ENCODE measurements at regions not wholly inside any gene's neighbourhood (a gene's known extent, or its start where the extent isn't known, plus 50 kb on each side); places are given as distances from the start of the nearest gene placed in this dataset.
"Not testable (repeated sequence)": the region's sequence is repeated elsewhere in the genome, so short reads cannot be mapped to it uniquely, and the experiment has no call there.

DNA sequence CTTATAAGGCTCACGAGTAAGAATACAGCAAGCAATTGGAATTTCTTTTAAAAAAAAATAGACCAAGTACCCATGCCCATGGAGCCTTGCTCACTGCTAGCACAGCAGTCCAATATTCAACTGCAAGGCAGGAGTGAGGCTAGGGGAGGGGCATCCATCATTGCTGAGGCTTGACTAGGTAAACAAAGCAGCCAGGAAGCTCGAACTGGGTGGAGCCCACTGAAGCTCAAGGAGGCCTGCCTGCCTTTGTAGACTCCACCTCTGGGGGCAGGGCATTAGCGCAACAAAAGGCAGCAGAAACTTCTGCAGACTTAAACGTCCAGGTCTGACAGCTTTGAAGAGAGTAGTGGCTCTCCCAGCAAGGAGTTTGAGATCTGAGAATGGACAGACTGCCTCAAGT, 84.0 kb upstream of the STEAP1 start:
- not testable (repeated sequence) for DNase-seq (ENCODE audit: low spot score)

DNA sequence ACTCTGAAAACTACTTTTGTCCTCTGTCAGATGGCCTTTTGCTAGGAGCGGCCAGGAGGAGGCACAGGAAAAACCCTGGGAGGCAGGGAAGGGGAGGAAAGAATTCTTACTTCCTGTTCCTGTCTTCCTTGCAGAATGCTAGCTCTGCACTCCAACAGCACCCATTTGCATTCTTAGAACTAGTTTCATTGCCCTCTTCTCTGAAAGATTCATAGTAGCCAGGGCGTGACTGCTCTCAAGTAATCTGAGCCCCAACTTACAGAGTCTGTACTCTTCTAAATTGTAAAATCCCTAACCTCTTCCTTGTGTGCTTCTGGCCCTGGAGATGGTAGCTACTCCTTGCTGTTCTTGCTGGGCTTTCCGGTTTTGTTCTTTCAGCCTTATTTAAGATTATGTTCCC, 75.3 kb upstream of the STEAP1 start:
- no peak for DNase-seq (ENCODE audit: low spot score)

DNA sequence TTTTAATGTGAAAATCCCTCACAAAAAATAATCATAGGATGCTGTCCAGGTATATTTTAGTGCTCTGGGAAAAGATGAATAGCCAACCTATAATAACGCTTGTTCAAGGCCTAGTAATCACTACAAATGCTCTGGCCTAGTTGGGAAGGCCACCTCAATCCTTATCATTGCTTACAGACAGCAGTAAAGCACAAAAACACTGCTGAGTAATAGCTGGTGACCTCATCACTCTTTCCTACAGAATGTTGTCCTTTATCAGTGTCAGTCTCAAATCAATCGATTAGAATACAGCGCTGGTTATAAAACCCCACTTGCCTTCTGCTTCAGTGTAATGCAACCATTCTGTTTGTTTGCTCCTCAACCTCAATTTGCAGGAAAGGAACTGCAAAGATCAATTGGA, 72.6 kb upstream of the STEAP1 start:
- no peak for DNase-seq (ENCODE audit: low spot score)

DNA sequence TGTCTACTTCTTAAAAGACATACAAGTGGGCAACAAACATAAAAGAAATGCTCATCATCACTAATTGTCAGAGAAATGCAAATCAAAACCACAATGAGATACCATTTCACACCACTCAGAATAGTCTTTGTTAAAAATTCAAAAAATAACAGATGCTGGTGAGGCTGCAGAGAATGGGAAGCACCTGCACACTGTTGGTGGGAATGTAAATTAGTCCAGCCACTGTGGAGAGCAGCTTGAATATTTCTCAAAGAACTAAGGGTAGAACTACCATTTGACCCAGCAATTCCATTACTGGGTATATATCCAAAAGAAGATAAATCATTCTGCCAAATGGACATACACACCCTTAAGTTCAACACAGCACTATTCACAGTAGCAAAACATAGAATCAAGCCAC, 61.8 kb upstream of the STEAP1 start:
- DNase-seq (ENCODE audit: low spot score), result no peak

DNA sequence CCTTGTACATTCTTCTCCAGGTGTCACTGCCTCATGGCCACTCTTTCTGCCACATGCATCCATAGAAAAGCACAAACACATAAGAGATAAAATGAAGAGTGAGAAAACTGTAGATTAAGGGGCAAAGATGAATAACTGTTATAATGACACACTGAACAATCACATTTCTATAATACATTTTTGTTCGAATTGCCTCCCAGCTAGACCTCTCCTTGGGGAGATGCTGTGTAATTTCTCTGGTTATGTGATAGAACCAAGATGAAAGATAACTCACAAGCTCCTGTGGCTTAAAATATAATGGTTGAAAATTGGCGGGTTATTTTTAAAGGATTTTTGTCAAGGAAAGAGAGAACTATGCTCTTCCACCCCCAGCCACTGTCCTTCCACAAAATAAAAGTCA, 60.2 kb upstream of the STEAP1 start:
- DNase-seq (ENCODE audit: low spot score), result no peak
